GM12878 (cell line): ENCODE measurements at regions not wholly inside any gene's neighbourhood (a gene's known extent, or its start where the extent isn't known, plus 50 kb on each side); places are given as distances from the start of the nearest gene placed in this dataset.

ENCODE experiments used
- ATAC-seq: fragments of 200-7000 bp; cut with Tn5 transposase; 3 replicates; pipeline ENCODE4 v1.9.1; 2020; ENCODE audit warnings: mild to moderate bottlenecking, moderate library complexity
- BruUV-seq: library from RNA; stranded (reverse); fragments of 400-500 nt; replicated peaks from 2 replicates; lab custom pipeline; 2021; lab: Mats Ljungman, UMichigan
- CTCF ChIA-PET: fragments of 300-600 bp; sonication (Branson Sonifier 250); formaldehyde crosslinking; extraction: SDS; loops from one replicate; lab custom pipeline; 2021; ENCODE audit warnings: inconsistent platforms; lab: Yijun Ruan, JAX
- POLR2A ChIA-PET: fragments of 350-600 bp; formaldehyde crosslinking; extraction: SDS; loops from one replicate; lab custom pipeline; 2021; ENCODE audit warnings: inconsistent platforms; lab: Charles Lee
- RAD21 ChIA-PET: fragments of 300-600 bp; sonication (Branson Sonifier 250); formaldehyde crosslinking; loops from one replicate; lab custom pipeline; 2023; ENCODE audit warnings: antibody characterized with exemption; ENCODE audit not compliant: unreplicated experiment; lab: Charles Lee
- SMC1A ChIA-PET: fragments of 300-600 bp; sonication (Branson Sonifier 250); formaldehyde crosslinking; loops from one replicate; lab custom pipeline; 2023; ENCODE audit not compliant: unreplicated experiment, uncharacterized antibody; lab: Charles Lee
- DNase-seq: peaks from one replicate; pipeline ENCODE4 v3.0.0-alpha.2; 2011; ENCODE audit warnings: low read depth, low spot score
- FAIRE-seq: peaks from 3 replicates; lab custom pipeline; 2011; peaks lifted over from hg19 to GRCh38; lab: Jason Lieb, UNC
- H2AFZ ChIP-seq: 2 replicates; pipeline ENCODE4 v1.6.0; 2011; ENCODE audit warnings: low read depth, low read length, control low read depth; ENCODE audit not compliant: control insufficient read depth
- H3K27ac ChIP-seq: 2 replicates; pipeline ENCODE4 v1.5.1; 2011; ENCODE audit warnings: control low read depth; ENCODE audit not compliant: control insufficient read depth, insufficient read depth
- H3K27me3 ChIP-seq, 2 experiments: replicated peaks in 1 of 2; 2 replicates each; pipeline versions ENCODE4 v1.6.0 to v1.6.1; 2011; ENCODE audit warnings: low read length in 1 of 2; ENCODE audit not compliant: control insufficient read depth in 2 of 2, insufficient read depth in 2 of 2
- H3K36me3 ChIP-seq, 2 experiments: 2 replicates each; pipeline ENCODE4 v1.5.1; 2011; ENCODE audit warnings: low read length in 1 of 2; ENCODE audit not compliant: control insufficient read depth in 2 of 2, insufficient read depth in 2 of 2
- H3K4me1 ChIP-seq: 2 replicates; pipeline ENCODE4 v1.6.1; 2011; ENCODE audit warnings: mild to moderate bottlenecking, low read length, moderate library complexity, mixed read lengths; ENCODE audit not compliant: control insufficient read depth, insufficient read depth
- H3K4me2 ChIP-seq: 2 replicates; pipeline ENCODE4 v1.6.0; 2011; ENCODE audit warnings: control low read depth; ENCODE audit not compliant: control insufficient read depth, insufficient read depth
- H3K4me3 ChIP-seq: fragments of 200-600 bp; sonication (generic); 2 replicates; pipeline ENCODE4 v1.5.1; 2016
- H3K79me2 ChIP-seq: 2 replicates; pipeline ENCODE4 v1.6.0; 2011; ENCODE audit warnings: low read length; ENCODE audit not compliant: control insufficient read depth, insufficient read depth
- H3K9ac ChIP-seq: 2 replicates; pipeline ENCODE4 v1.8.0; 2011; ENCODE audit warnings: low read length, control low read depth, mixed read lengths; ENCODE audit not compliant: control insufficient read depth, insufficient read depth
- H3K9me3 ChIP-seq: replicated peaks from 3 replicates; pipeline ENCODE4 v1.5.1; 2011; ENCODE audit warnings: mild to moderate bottlenecking, low read length; ENCODE audit not compliant: control insufficient read depth, insufficient read depth
- H4K20me1 ChIP-seq: 2 replicates; pipeline ENCODE4 v1.6.0; 2011; ENCODE audit not compliant: control insufficient read depth, insufficient read depth
- E2F4 ChIP-seq: IDR thresholded peaks from 2 replicates; pipeline ENCODE4 v1.6.1; 2012; ENCODE audit warnings: low read depth, low read length, improper control_type of control experiment
- EED ChIP-seq: sonication (generic); IDR thresholded peaks from 2 replicates; pipeline ENCODE4 v1.6.1; 2016; ENCODE audit warnings: antibody characterized with exemption, low read depth
- NFIC ChIP-seq: IDR thresholded peaks from 2 replicates; pipeline ENCODE4 v1.6.1; 2012; ENCODE audit warnings: low read depth, mild to moderate bottlenecking, inconsistent platforms, low read length, moderate library complexity
- NR2F1 ChIP-seq: fragments of 450-650 bp; conservative IDR thresholded peaks from 2 replicates; pipeline ENCODE4 v1.6.1; 2017; ENCODE audit warnings: mild to moderate bottlenecking
- POU2F2 ChIP-seq: IDR thresholded peaks from 3 replicates; pipeline ENCODE4 v1.6.1; 2011; ENCODE audit warnings: low read depth, mild to moderate bottlenecking, low read length, borderline replicate concordance
- RBBP5 ChIP-seq: fragments of 200-600 bp; sonication (generic); conservative IDR thresholded peaks from 2 replicates; pipeline ENCODE4 v1.6.1; 2016
- STAT3 ChIP-seq: IDR thresholded peaks from 2 replicates; pipeline ENCODE4 v1.6.1; 2011; ENCODE audit warnings: low read depth, low read length, improper control_type of control experiment
- SUPT20H ChIP-seq: IDR thresholded peaks from 2 replicates; pipeline ENCODE4 v1.6.1; 2011; ENCODE audit warnings: low read depth, mild to moderate bottlenecking, low read length, moderate library complexity, borderline replicate concordance; ENCODE audit not compliant: control insufficient read depth
- ZNF217 ChIP-seq: fragments of 450-650 bp; IDR thresholded peaks from 2 replicates; pipeline ENCODE4 v1.6.1; 2017; ENCODE audit warnings: antibody characterized with exemption, mild to moderate bottlenecking
- ZNF24 ChIP-seq: fragments of 450-650 bp; IDR thresholded peaks from 2 replicates; pipeline ENCODE4 v1.6.1; 2017; ENCODE audit warnings: antibody characterized with exemption, mild to moderate bottlenecking
- WGBS: methylation state at CpG from one replicate; pipeline ENCODE4 v1.1.6; 2016; ENCODE audit warnings: low lambda C conversion rate; ENCODE audit not compliant: insufficient replicate concordance, insufficient coverage; ENCODE audit errors: missing lambda C conversion rate; 5-methylcytosine and 5-hydroxymethylcytosine counted together
- in situ Hi-C: fragments of 300-500 bp; cut with MboI; formaldehyde crosslinking; loops from 9 replicates; pipeline ENCODE4 v1.14.3; 2018; ENCODE audit warnings: mixed read lengths
- intact Hi-C: fragments of 100-400 bp; cut with micrococcal nuclease; formaldehyde crosslinking; loops from one replicate; pipeline ENCODE4 v1.14.2; 2022; ENCODE audit not compliant: unreplicated experiment
- TF ChIP-seq, protein P1 (sequence below): IDR thresholded peaks from 2 replicates; pipeline ENCODE4 v1.6.1; 2012; ENCODE audit warnings: improper control_type of control experiment, low read depth, low read length; ENCODE audit not compliant: insufficient replicate concordance

GRCh38 chr15:27686971-27687370 lies 412.1 kb downstream of the OCA2 start:
- no peak for DNase-seq
- in situ Hi-C loops: no loop called here
- ChIA-PET RAD21 (no interaction called here), SMC1A (no interaction called here), CTCF (no interaction called here), POLR2A (no interaction called here)
- Histone ChIP-seq H3K9ac (no peak overlapping the region), H3K36me3 (no peaks in the 10 kb centered on the region), H3K27me3 (no peaks in the 10 kb centered on the region), H3K4me2 (no peak overlapping the region), H3K27ac (no peak overlapping the region), H3K9me3 (no peaks in the 10 kb centered on the region; the same call in 2 of the 3 replicates), H2AFZ (no peak overlapping the region), H3K4me1 (no peaks in the 10 kb centered on the region), H3K79me2 (no peaks in the 10 kb centered on the region), H3K4me3 (no peak overlapping the region), H4K20me1 (no peaks in the 10 kb centered on the region)
- TF ChIP-seq NFIC (no peak), EED (no peak), ZNF24 (no peak), POU2F2 (no peak)
- FAIRE-seq: no peak
- ATAC-seq: no peak
- BruUV-seq: no TSS peak
- intact Hi-C loops: no loop called here
- WGBS: 10% methylated on average over 5 of the region's 7 CpGs

- Histone ChIP-seq H3K4me3 (no peak overlapping the region), H3K4me2 (no peak overlapping the region), H3K9ac (no peak overlapping the region), H3K27me3 (no peaks in the 10 kb centered on the region), H3K27ac (no peak overlapping the region), H3K4me1 (no peaks in the 10 kb centered on the region), H2AFZ (no peak overlapping the region), H3K36me3 (no peaks in the 10 kb centered on the region), H3K79me2 (no peaks in the 10 kb centered on the region), H4K20me1 (no peaks in the 10 kb centered on the region), H3K9me3 (no peaks in the 10 kb centered on the region; the same call in 2 of the 3 replicates)
- in situ Hi-C loops (no loop called here), intact Hi-C loops (no loop called here)
- ChIA-PET RAD21 (no interaction called here), SMC1A (no interaction called here), CTCF (no interaction called here), POLR2A (no interaction called here)
- 21% methylated on average over 3 of the region's 3 CpGs for WGBS
- BruUV-seq: no TSS peak
- DNase-seq (no peak), ATAC-seq (no peak), FAIRE-seq (no peak)
- TF ChIP-seq E2F4 (no peak), RBBP5 (no peak), ZNF217 (no peak), STAT3 (no peak), NR2F1 (no peak), SUPT20H (no peak)
- TF ChIP-seq, protein P1, sequence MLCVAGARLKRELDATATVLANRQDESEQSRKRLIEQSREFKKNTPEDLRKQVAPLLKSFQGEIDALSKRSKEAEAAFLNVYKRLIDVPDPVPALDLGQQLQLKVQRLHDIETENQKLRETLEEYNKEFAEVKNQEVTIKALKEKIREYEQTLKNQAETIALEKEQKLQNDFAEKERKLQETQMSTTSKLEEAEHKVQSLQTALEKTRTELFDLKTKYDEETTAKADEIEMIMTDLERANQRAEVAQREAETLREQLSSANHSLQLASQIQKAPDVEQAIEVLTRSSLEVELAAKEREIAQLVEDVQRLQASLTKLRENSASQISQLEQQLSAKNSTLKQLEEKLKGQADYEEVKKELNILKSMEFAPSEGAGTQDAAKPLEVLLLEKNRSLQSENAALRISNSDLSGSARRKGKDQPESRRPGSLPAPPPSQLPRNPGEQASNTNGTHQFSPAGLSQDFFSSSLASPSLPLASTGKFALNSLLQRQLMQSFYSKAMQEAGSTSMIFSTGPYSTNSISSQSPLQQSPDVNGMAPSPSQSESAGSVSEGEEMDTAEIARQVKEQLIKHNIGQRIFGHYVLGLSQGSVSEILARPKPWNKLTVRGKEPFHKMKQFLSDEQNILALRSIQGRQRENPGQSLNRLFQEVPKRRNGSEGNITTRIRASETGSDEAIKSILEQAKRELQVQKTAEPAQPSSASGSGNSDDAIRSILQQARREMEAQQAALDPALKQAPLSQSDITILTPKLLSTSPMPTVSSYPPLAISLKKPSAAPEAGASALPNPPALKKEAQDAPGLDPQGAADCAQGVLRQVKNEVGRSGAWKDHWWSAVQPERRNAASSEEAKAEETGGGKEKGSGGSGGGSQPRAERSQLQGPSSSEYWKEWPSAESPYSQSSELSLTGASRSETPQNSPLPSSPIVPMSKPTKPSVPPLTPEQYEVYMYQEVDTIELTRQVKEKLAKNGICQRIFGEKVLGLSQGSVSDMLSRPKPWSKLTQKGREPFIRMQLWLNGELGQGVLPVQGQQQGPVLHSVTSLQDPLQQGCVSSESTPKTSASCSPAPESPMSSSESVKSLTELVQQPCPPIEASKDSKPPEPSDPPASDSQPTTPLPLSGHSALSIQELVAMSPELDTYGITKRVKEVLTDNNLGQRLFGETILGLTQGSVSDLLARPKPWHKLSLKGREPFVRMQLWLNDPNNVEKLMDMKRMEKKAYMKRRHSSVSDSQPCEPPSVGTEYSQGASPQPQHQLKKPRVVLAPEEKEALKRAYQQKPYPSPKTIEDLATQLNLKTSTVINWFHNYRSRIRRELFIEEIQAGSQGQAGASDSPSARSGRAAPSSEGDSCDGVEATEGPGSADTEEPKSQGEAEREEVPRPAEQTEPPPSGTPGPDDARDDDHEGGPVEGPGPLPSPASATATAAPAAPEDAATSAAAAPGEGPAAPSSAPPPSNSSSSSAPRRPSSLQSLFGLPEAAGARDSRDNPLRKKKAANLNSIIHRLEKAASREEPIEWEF: no peak
Measured at GRCh38 chr15:27686369-27686768, 412.7 kb downstream of the OCA2 start.
